GM13976 (cell line): ENCODE measurements at regions not wholly inside any gene's neighbourhood (a gene's known extent, or its start where the extent isn't known, plus 50 kb on each side); places are given as distances from the start of the nearest gene placed in this dataset.

Experiments used
- DNase-seq: peaks from one replicate; pipeline ENCODE4 v3.0.0; 2012; ENCODE audit warnings: low spot score
- CTCF ChIP-seq: IDR thresholded peaks from 2 replicates; pipeline ENCODE4 v1.5.1; 2012; ENCODE audit warnings: borderline replicate concordance, mild to moderate bottlenecking; ENCODE audit not compliant: insufficient read depth; ENCODE audit errors: extremely low read depth, missing control alignments, control extremely low read depth
- in situ Hi-C: fragments of 300-500 bp; cut with MboI; formaldehyde crosslinking; loops from one replicate; pipeline ENCODE4 v1.12.0; 2022; ENCODE audit warnings: low sequenced_read_pairs, mixed read lengths, inconsistent platforms; ENCODE audit not compliant: unreplicated experiment

GRCh38 chr3:80470433-80470832 is 702.6 kb upstream of the ROBO1 start:
- TF ChIP-seq CTCF: no peak
- DNase-seq: no peak
- in situ Hi-C loops: no loop called here

GRCh38 chr3:80465746-80466145 is 697.9 kb upstream of the ROBO1 start:
- DNase-seq: no peak
- TF ChIP-seq CTCF: no peak
- in situ Hi-C loops: no loop called here

GRCh38 chr3:80451393-80451792 is 683.6 kb upstream of the ROBO1 start:
- TF ChIP-seq CTCF: no peak

GRCh38 chr3:80445641-80446040 is 677.8 kb upstream of the ROBO1 start:
- no peak for TF ChIP-seq CTCF
- in situ Hi-C loops: no loop called here
- DNase-seq: no peak

More at GRCh38 chr3:80451393-80451792, 683.6 kb upstream of the ROBO1 start:
- in situ Hi-C loops: no loop called here
- no peak for DNase-seq

- in situ Hi-C loops: no loop called here
- no peak for DNase-seq
- no peak for TF ChIP-seq CTCF
Observed at GRCh38 chr3:80445053-80445452, 677.3 kb upstream of the ROBO1 start.

GRCh38 chr3:80439490-80439889 is 671.7 kb upstream of the ROBO1 start:
- no peak for DNase-seq
- TF ChIP-seq CTCF: no peak
- in situ Hi-C loops: no loop called here

GRCh38 chr3:80434366-80434765 is 666.6 kb upstream of the ROBO1 start:
- in situ Hi-C loops: no loop called here
- no peak for DNase-seq
- no peak for TF ChIP-seq CTCF
